ENCODE measurements at regions not wholly inside any gene's neighbourhood (a gene's known extent, or its start where the extent isn't known, plus 50 kb on each side); places are given as distances from the start of the nearest gene placed in this dataset.
"Not testable (repeated sequence)": the region's sequence is repeated elsewhere in the genome, so short reads cannot be mapped to it uniquely, and the experiment has no call there.

- peak; percentile 68 for DNase-seq (ENCODE audit: low spot score)
Measured at GRCh38 chr16:48054881-48055601, 100.8 kb downstream of the ABCC12 start.

GRCh38 chr16:48053418-48053745 is 102.4 kb downstream of the ABCC12 start:
- DNase-seq (ENCODE audit: low spot score) = peak; percentile 41

- no peak for DNase-seq (ENCODE audit: low spot score)
Measured at GRCh38 chr16:48052731-48053417, 102.9 kb downstream of the ABCC12 start.

- no peak for DNase-seq (ENCODE audit: low spot score)
Measured at GRCh38 chr16:48050871-48051270, 104.9 kb downstream of the ABCC12 start.

GRCh38 chr16:48049847-48050246 is 105.9 kb downstream of the ABCC12 start:
- DNase-seq (ENCODE audit: low spot score) = no peak

GRCh38 chr16:48047720-48048119 is 108.1 kb downstream of the ABCC12 start:
- no peak for DNase-seq (ENCODE audit: low spot score)

GRCh38 chr16:48047241-48047640 is 108.6 kb downstream of the ABCC12 start:
- DNase-seq (ENCODE audit: low spot score) = no peak

- DNase-seq (ENCODE audit: low spot score) = no peak
Measured at GRCh38 chr16:48044117-48044516, 111.7 kb downstream of the ABCC12 start.

- DNase-seq (ENCODE audit: low spot score) = peak; percentile 59
Measured at GRCh38 chr16:48041981-48042421, 113.8 kb downstream of the ABCC12 start.

GRCh38 chr16:48035142-48035541 is 120.7 kb downstream of the ABCC12 start:
- no peak for DNase-seq (ENCODE audit: low spot score)

GRCh38 chr16:48030926-48031325 is 124.9 kb downstream of the ABCC12 start:
- no peak for DNase-seq (ENCODE audit: low spot score)

GRCh38 chr16:48029768-48030167 is 126.0 kb downstream of the ABCC12 start:
- DNase-seq (ENCODE audit: low spot score) = no peak

GRCh38 chr16:48025359-48025758 is 130.4 kb downstream of the ABCC12 start:
- no peak for DNase-seq (ENCODE audit: low spot score)

- DNase-seq (ENCODE audit: low spot score) = no peak
Measured at GRCh38 chr16:48024042-48024441, 131.8 kb downstream of the ABCC12 start.

GRCh38 chr16:48022496-48022895 is 133.3 kb downstream of the ABCC12 start:
- DNase-seq (ENCODE audit: low spot score) = no peak

GRCh38 chr16:48020617-48021016 is 135.2 kb downstream of the ABCC12 start:
- not testable (repeated sequence) for DNase-seq (ENCODE audit: low spot score)

- DNase-seq (ENCODE audit: low spot score) = peak; percentile 64
Measured at GRCh38 chr16:48014349-48015135, 141.3 kb downstream of the ABCC12 start.

- peak; percentile 21 for DNase-seq (ENCODE audit: low spot score)
Measured at GRCh38 chr16:48013491-48013901, 142.3 kb downstream of the ABCC12 start.

- DNase-seq (ENCODE audit: low spot score) = no peak
Measured at GRCh38 chr16:48011878-48012658, 143.7 kb downstream of the ABCC12 start.

- DNase-seq (ENCODE audit: low spot score) = no peak
Measured at GRCh38 chr16:48011466-48011865, 144.3 kb downstream of the ABCC12 start.

- DNase-seq (ENCODE audit: low spot score) = no peak
Measured at GRCh38 chr16:48008011-48008525, 147.7 kb downstream of the ABCC12 start.
